ENCODE measurements at regions not wholly inside any gene's neighbourhood (a gene's known extent, or its start where the extent isn't known, plus 50 kb on each side); places are given as distances from the start of the nearest gene placed in this dataset.

- H3K27me3 ChIP-seq (ENCODE audit: low read depth, low read length), result no peaks in the 10 kb centered on the region
- no peak overlapping the region for H3K4me3 ChIP-seq (ENCODE audit: low read depth in 1 of 2, low read length in 2 of 2)
- H3K27ac ChIP-seq (ENCODE audit: low read length), result no peak overlapping the region
- no peaks in the 10 kb centered on the region for H3K4me1 ChIP-seq (ENCODE audit: control insufficient read depth in 1 of 2, insufficient read depth in 2 of 2, low read length in 2 of 2)
- H3K36me3 ChIP-seq (ENCODE audit: control insufficient read depth in 1 of 2, insufficient read depth in 2 of 2, low read length in 2 of 2), result no peaks in the 10 kb centered on the region
- no peaks in the 10 kb centered on the region for H3K9me3 ChIP-seq (ENCODE audit: control insufficient read depth in 1 of 2, low read length in 2 of 2)
These were observed 199.0 kb upstream of the NECTIN1 start for GRCh38 chr11:119928047-119928446.

- Histone ChIP-seq H3K4me3 (ENCODE audit: low read depth in 1 of 2, low read length in 2 of 2) (no peak overlapping the region), H3K27me3 (ENCODE audit: low read depth, low read length) (no peaks in the 10 kb centered on the region), H3K27ac (ENCODE audit: low read length) (no peak overlapping the region), H3K9me3 (ENCODE audit: control insufficient read depth in 1 of 2, low read length in 2 of 2) (no peaks in the 10 kb centered on the region), H3K36me3 (ENCODE audit: control insufficient read depth in 1 of 2, insufficient read depth in 2 of 2, low read length in 2 of 2) (no peaks in the 10 kb centered on the region), H3K4me1 (ENCODE audit: control insufficient read depth in 1 of 2, insufficient read depth in 2 of 2, low read length in 2 of 2) (no peaks in the 10 kb centered on the region)
These were observed 195.0 kb upstream of the NECTIN1 start for GRCh38 chr11:119924017-119924416.

- Histone ChIP-seq H3K36me3 (ENCODE audit: control insufficient read depth in 1 of 2, insufficient read depth in 2 of 2, low read length in 2 of 2) (no peaks in the 10 kb centered on the region), H3K4me1 (ENCODE audit: control insufficient read depth in 1 of 2, insufficient read depth in 2 of 2, low read length in 2 of 2) (no peaks in the 10 kb centered on the region), H3K4me3 (ENCODE audit: low read depth in 1 of 2, low read length in 2 of 2) (no peak overlapping the region), H3K27me3 (ENCODE audit: low read depth, low read length) (no peaks in the 10 kb centered on the region), H3K9me3 (ENCODE audit: control insufficient read depth in 1 of 2, low read length in 2 of 2) (no peaks in the 10 kb centered on the region), H3K27ac (ENCODE audit: low read length) (no peak overlapping the region)
These were observed 192.6 kb upstream of the NECTIN1 start for GRCh38 chr11:119921571-119921970.

- H3K27ac ChIP-seq (ENCODE audit: low read length), result no peak overlapping the region
- H3K27me3 ChIP-seq (ENCODE audit: low read depth, low read length), result no peaks in the 10 kb centered on the region
- H3K4me3 ChIP-seq (ENCODE audit: low read depth in 1 of 2, low read length in 2 of 2), result no peak overlapping the region
- H3K4me1 ChIP-seq (ENCODE audit: control insufficient read depth in 1 of 2, insufficient read depth in 2 of 2, low read length in 2 of 2), result no peaks in the 10 kb centered on the region
- H3K36me3 ChIP-seq (ENCODE audit: control insufficient read depth in 1 of 2, insufficient read depth in 2 of 2, low read length in 2 of 2), result no peaks in the 10 kb centered on the region
- H3K9me3 ChIP-seq (ENCODE audit: control insufficient read depth in 1 of 2, low read length in 2 of 2), result no peaks in the 10 kb centered on the region
These were observed 191.8 kb upstream of the NECTIN1 start for GRCh38 chr11:119920666-119921387.

GRCh38 chr11:119919656-119920055 is 190.7 kb upstream of the NECTIN1 start:
- H3K4me1 ChIP-seq (ENCODE audit: control insufficient read depth in 1 of 2, insufficient read depth in 2 of 2, low read length in 2 of 2), result no peaks in the 10 kb centered on the region
- no peaks in the 10 kb centered on the region for H3K36me3 ChIP-seq (ENCODE audit: control insufficient read depth in 1 of 2, insufficient read depth in 2 of 2, low read length in 2 of 2)
- H3K4me3 ChIP-seq (ENCODE audit: low read depth in 1 of 2, low read length in 2 of 2), result no peak overlapping the region
- no peaks in the 10 kb centered on the region for H3K27me3 ChIP-seq (ENCODE audit: low read depth, low read length)
- H3K9me3 ChIP-seq (ENCODE audit: control insufficient read depth in 1 of 2, low read length in 2 of 2), result no peaks in the 10 kb centered on the region
- H3K27ac ChIP-seq (ENCODE audit: low read length), result no peak overlapping the region

GRCh38 chr11:119918347-119918746 is 189.3 kb upstream of the NECTIN1 start:
- H3K27me3 ChIP-seq (ENCODE audit: low read depth, low read length), result no peaks in the 10 kb centered on the region

GRCh38 chr11:119916568-119916967 is 187.6 kb upstream of the NECTIN1 start:
- H3K27me3 ChIP-seq (ENCODE audit: low read depth, low read length), result no peaks in the 10 kb centered on the region
- no peaks in the 10 kb centered on the region for H3K36me3 ChIP-seq (ENCODE audit: control insufficient read depth in 1 of 2, insufficient read depth in 2 of 2, low read length in 2 of 2)
- no peaks in the 10 kb centered on the region for H3K4me1 ChIP-seq (ENCODE audit: control insufficient read depth in 1 of 2, insufficient read depth in 2 of 2, low read length in 2 of 2)
- no peaks in the 10 kb centered on the region for H3K9me3 ChIP-seq (ENCODE audit: control insufficient read depth in 1 of 2, low read length in 2 of 2)
- no peak overlapping the region for H3K27ac ChIP-seq (ENCODE audit: low read length)
- H3K4me3 ChIP-seq (ENCODE audit: low read depth in 1 of 2, low read length in 2 of 2), result no peak overlapping the region

More at GRCh38 chr11:119918347-119918746, 189.3 kb upstream of the NECTIN1 start:
- Histone ChIP-seq H3K4me1 (ENCODE audit: control insufficient read depth in 1 of 2, insufficient read depth in 2 of 2, low read length in 2 of 2) (no peaks in the 10 kb centered on the region), H3K36me3 (ENCODE audit: control insufficient read depth in 1 of 2, insufficient read depth in 2 of 2, low read length in 2 of 2) (no peaks in the 10 kb centered on the region), H3K27ac (ENCODE audit: low read length) (no peak overlapping the region), H3K9me3 (ENCODE audit: control insufficient read depth in 1 of 2, low read length in 2 of 2) (no peaks in the 10 kb centered on the region), H3K4me3 (ENCODE audit: low read depth in 1 of 2, low read length in 2 of 2) (no peak overlapping the region)

- no peaks in the 10 kb centered on the region for H3K36me3 ChIP-seq (ENCODE audit: control insufficient read depth in 1 of 2, insufficient read depth in 2 of 2, low read length in 2 of 2)
- H3K9me3 ChIP-seq (ENCODE audit: control insufficient read depth in 1 of 2, low read length in 2 of 2), result no peaks in the 10 kb centered on the region
- no peaks in the 10 kb centered on the region for H3K27me3 ChIP-seq (ENCODE audit: low read depth, low read length)
- no peak overlapping the region for H3K27ac ChIP-seq (ENCODE audit: low read length)
- H3K4me1 ChIP-seq (ENCODE audit: control insufficient read depth in 1 of 2, insufficient read depth in 2 of 2, low read length in 2 of 2), result no peaks in the 10 kb centered on the region
- no peak overlapping the region for H3K4me3 ChIP-seq (ENCODE audit: low read depth in 1 of 2, low read length in 2 of 2)
These were observed 183.2 kb upstream of the NECTIN1 start for GRCh38 chr11:119912229-119912628.

- Histone ChIP-seq H3K27ac (ENCODE audit: low read length) (no peak overlapping the region), H3K27me3 (ENCODE audit: low read depth, low read length) (no peaks in the 10 kb centered on the region), H3K4me1 (ENCODE audit: control insufficient read depth in 1 of 2, insufficient read depth in 2 of 2, low read length in 2 of 2) (no peaks in the 10 kb centered on the region), H3K9me3 (ENCODE audit: control insufficient read depth in 1 of 2, low read length in 2 of 2) (no peaks in the 10 kb centered on the region), H3K4me3 (ENCODE audit: low read depth in 1 of 2, low read length in 2 of 2) (no peak overlapping the region), H3K36me3 (ENCODE audit: control insufficient read depth in 1 of 2, insufficient read depth in 2 of 2, low read length in 2 of 2) (no peaks in the 10 kb centered on the region)
These were observed 181.7 kb upstream of the NECTIN1 start for GRCh38 chr11:119910650-119911049.

- no peaks in the 10 kb centered on the region for H3K27me3 ChIP-seq (ENCODE audit: low read depth, low read length)
These were observed 181.1 kb upstream of the NECTIN1 start for GRCh38 chr11:119910051-119910450.

GRCh38 chr11:119909495-119909894 is 180.5 kb upstream of the NECTIN1 start:
- no peak overlapping the region for H3K27ac ChIP-seq (ENCODE audit: low read length)
- H3K9me3 ChIP-seq (ENCODE audit: control insufficient read depth in 1 of 2, low read length in 2 of 2), result no peaks in the 10 kb centered on the region
- H3K4me3 ChIP-seq (ENCODE audit: low read depth in 1 of 2, low read length in 2 of 2), result no peak overlapping the region
- no peaks in the 10 kb centered on the region for H3K4me1 ChIP-seq (ENCODE audit: control insufficient read depth in 1 of 2, insufficient read depth in 2 of 2, low read length in 2 of 2)
- no peaks in the 10 kb centered on the region for H3K27me3 ChIP-seq (ENCODE audit: low read depth, low read length)
- H3K36me3 ChIP-seq (ENCODE audit: control insufficient read depth in 1 of 2, insufficient read depth in 2 of 2, low read length in 2 of 2), result no peaks in the 10 kb centered on the region

More at GRCh38 chr11:119910051-119910450, 181.1 kb upstream of the NECTIN1 start:
- Histone ChIP-seq H3K9me3 (ENCODE audit: control insufficient read depth in 1 of 2, low read length in 2 of 2) (no peaks in the 10 kb centered on the region), H3K36me3 (ENCODE audit: control insufficient read depth in 1 of 2, insufficient read depth in 2 of 2, low read length in 2 of 2) (no peaks in the 10 kb centered on the region), H3K4me1 (ENCODE audit: control insufficient read depth in 1 of 2, insufficient read depth in 2 of 2, low read length in 2 of 2) (no peaks in the 10 kb centered on the region), H3K4me3 (ENCODE audit: low read depth in 1 of 2, low read length in 2 of 2) (no peak overlapping the region), H3K27ac (ENCODE audit: low read length) (no peak overlapping the region)

- H3K27me3 ChIP-seq (ENCODE audit: low read depth, low read length), result no peaks in the 10 kb centered on the region
- no peaks in the 10 kb centered on the region for H3K9me3 ChIP-seq (ENCODE audit: control insufficient read depth in 1 of 2, low read length in 2 of 2)
- H3K36me3 ChIP-seq (ENCODE audit: control insufficient read depth in 1 of 2, insufficient read depth in 2 of 2, low read length in 2 of 2), result no peaks in the 10 kb centered on the region
- no peaks in the 10 kb centered on the region for H3K4me1 ChIP-seq (ENCODE audit: control insufficient read depth in 1 of 2, insufficient read depth in 2 of 2, low read length in 2 of 2)
- no peak overlapping the region for H3K4me3 ChIP-seq (ENCODE audit: low read depth in 1 of 2, low read length in 2 of 2)
- H3K27ac ChIP-seq (ENCODE audit: low read length), result no peak overlapping the region
These were observed 180.1 kb upstream of the NECTIN1 start for GRCh38 chr11:119909077-119909476.
